22Rv1 (cell line): ENCODE measurements at regions not wholly inside any gene's neighbourhood (a gene's known extent, or its start where the extent isn't known, plus 50 kb on each side); places are given as distances from the start of the nearest gene placed in this dataset.

ENCODE experiments used
- ZFX ChIP-seq: fragments of 450-650 bp; IDR thresholded peaks from 2 replicates; pipeline ENCODE4 v1.6.1; 2017; ENCODE audit warnings: antibody characterized with exemption, borderline replicate concordance
- TF ChIP-seq, protein P1 (sequence below): fragments of 450-650 bp; IDR thresholded peaks from 2 replicates; pipeline ENCODE4 v1.5.1; 2017; ENCODE audit warnings: mild to moderate bottlenecking

DNA sequence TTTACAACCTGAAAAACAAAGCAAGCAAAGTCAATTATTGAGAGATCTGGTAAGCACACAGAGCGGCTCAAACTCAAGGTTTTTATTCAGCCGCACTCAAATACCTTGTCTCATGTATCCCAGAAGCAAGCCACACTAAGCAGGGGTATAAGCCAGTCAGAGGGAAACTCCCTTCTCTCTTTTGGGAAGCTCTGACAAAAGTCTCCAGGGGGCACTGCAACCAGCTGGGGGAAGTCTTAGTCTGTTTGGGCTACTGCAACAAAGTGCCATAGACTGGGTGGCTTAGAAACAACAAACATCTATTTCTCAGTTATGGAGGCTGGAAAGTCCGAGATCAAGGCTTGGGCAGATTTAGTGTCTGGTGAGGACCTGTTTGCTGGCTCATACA is 246.0 kb downstream of the ENC1 start:
- TF ChIP-seq, protein P1, sequence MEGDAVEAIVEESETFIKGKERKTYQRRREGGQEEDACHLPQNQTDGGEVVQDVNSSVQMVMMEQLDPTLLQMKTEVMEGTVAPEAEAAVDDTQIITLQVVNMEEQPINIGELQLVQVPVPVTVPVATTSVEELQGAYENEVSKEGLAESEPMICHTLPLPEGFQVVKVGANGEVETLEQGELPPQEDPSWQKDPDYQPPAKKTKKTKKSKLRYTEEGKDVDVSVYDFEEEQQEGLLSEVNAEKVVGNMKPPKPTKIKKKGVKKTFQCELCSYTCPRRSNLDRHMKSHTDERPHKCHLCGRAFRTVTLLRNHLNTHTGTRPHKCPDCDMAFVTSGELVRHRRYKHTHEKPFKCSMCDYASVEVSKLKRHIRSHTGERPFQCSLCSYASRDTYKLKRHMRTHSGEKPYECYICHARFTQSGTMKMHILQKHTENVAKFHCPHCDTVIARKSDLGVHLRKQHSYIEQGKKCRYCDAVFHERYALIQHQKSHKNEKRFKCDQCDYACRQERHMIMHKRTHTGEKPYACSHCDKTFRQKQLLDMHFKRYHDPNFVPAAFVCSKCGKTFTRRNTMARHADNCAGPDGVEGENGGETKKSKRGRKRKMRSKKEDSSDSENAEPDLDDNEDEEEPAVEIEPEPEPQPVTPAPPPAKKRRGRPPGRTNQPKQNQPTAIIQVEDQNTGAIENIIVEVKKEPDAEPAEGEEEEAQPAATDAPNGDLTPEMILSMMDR = no peak
- no peak for TF ChIP-seq ZFX
